GM12873 (cell line): ENCODE measurements at regions not wholly inside any gene's neighbourhood (a gene's known extent, or its start where the extent isn't known, plus 50 kb on each side); places are given as distances from the start of the nearest gene placed in this dataset.

Experiments
- CTCF ChIP-seq: IDR thresholded peaks from 2 replicates; pipeline ENCODE4 v1.5.1; 2012; ENCODE audit warnings: low read depth, mild to moderate bottlenecking, moderate library complexity, low read length, control low read depth; ENCODE audit not compliant: insufficient read depth; ENCODE audit errors: missing control alignments

- no peak for TF ChIP-seq CTCF
These were observed 127.7 kb upstream of the CAMK1G start for GRCh38 chr1:209455661-209456358.

- TF ChIP-seq CTCF, result no peak
These were observed 126.6 kb upstream of the CAMK1G start for GRCh38 chr1:209456878-209457277.

- TF ChIP-seq CTCF, result no peak
These were observed 126.0 kb upstream of the CAMK1G start for GRCh38 chr1:209457401-209458125.

- no peak for TF ChIP-seq CTCF
These were observed 124.6 kb upstream of the CAMK1G start for GRCh38 chr1:209458921-209459320.

GRCh38 chr1:209461168-209461567 lies 122.3 kb upstream of the CAMK1G start:
- TF ChIP-seq CTCF, result no peak

GRCh38 chr1:209462433-209462832 lies 121.1 kb upstream of the CAMK1G start:
- no peak for TF ChIP-seq CTCF

GRCh38 chr1:209463441-209463840 lies 120.1 kb upstream of the CAMK1G start:
- no peak for TF ChIP-seq CTCF
